ENCODE measurements at regions not wholly inside any gene's neighbourhood (a gene's known extent, or its start where the extent isn't known, plus 50 kb on each side); places are given as distances from the start of the nearest gene placed in this dataset.
"Not testable (repeated sequence)": the region's sequence is repeated elsewhere in the genome, so short reads cannot be mapped to it uniquely, and the experiment has no call there.

DNA sequence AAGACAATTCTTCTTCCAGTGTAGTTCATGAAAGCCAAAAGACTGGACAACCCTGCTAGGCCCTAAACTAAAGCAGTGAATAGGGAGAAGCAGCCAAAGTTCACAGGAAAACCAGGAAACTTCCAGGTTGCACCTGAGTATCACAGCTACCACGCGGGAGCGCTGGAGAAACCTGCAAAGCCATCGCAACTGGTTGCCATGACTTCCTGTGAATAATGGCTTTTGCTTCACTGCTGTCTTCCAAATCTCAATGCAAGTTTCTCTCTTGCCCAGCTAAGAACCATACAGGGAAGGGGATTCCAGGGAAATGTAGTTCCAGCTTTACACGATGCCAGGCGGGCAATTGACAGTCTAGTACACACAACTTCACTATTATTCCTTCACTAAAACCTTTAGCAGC, 114.1 kb downstream of the GXYLT1 start:
- DNase-seq: no peak

GRCh38 chr12:42027546-42027945, 117.1 kb downstream of the GXYLT1 start:
- no peak for DNase-seq

DNA sequence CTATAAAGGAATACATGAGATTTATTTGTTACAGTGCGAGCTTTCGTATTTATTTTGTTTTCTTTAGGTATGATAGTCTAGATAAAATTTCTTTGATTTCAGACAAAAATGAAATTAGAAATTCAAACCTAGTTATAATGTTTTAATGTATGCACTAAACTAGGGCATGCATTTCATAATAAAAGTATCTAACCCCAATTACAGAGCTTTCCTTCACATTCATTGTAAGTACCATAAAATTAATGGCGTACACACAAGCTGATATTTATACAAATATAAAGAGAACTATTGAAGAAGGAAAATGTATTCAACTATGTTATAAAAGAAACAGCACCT, 120.2 kb downstream of the GXYLT1 start:
- no peak for DNase-seq

DNA sequence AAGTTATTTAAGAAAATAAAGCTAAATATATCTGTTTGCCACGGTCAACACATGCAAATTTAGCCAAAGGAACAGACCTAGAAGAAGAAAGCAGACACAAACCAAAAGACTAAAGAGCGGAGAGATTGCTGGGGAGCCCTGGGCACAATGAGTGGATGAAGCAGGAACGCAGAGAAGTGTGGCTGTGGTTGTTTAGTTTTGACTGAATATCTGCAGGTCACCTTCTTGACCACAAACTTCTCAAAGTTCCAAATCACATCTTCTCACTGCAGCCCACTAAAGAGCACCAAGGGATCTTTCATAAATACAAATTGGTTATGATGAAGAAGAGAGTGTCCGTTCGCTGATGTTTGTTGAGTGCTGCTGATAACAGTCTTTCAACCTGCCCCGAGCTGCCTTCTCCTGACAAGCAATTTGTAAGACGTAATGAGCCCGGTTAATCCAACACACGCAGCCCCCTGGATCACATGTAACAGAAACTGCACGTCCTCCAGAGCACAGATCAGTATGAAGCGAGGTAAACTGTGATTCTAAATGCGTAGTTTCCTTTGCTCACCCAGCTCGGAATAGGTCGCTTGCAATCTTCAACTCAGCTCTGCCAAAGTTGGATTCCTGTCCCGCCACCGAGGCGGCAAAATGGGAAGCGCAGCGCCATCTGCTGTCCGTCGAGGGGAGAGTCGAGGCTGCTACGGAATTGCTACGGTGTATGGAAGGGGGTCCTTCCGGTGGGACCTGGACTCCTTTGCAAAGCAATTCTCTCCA, 120.8 kb downstream of the GXYLT1 start:
- peak; percentile 27 for DNase-seq

DNA sequence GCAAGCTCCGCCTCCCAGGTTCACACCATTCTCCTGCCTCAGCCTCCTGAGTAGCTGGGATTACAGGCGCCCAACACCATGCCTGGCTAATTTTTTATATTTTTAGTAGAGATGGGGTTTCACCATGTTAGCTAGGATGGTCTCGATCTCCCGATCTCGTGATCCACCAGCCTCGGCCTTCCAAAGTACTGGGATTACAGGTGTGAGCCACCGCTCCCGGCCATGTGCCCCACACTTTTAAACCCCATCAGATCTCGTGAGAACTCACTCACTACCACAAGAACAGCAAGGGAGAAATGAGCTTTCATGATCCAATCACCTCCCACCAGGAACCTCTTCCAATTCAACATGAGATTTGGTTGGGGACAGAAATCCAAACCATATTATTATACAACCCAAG, 122.7 kb downstream of the GXYLT1 start:
- DNase-seq: not testable (repeated sequence)

GRCh38 chr12:42021469-42021868, 123.2 kb downstream of the GXYLT1 start:
- DNase-seq: no peak

- no peak for DNase-seq
These were observed 124.4 kb downstream of the GXYLT1 start for GRCh38 chr12:42020226-42020625.

DNA sequence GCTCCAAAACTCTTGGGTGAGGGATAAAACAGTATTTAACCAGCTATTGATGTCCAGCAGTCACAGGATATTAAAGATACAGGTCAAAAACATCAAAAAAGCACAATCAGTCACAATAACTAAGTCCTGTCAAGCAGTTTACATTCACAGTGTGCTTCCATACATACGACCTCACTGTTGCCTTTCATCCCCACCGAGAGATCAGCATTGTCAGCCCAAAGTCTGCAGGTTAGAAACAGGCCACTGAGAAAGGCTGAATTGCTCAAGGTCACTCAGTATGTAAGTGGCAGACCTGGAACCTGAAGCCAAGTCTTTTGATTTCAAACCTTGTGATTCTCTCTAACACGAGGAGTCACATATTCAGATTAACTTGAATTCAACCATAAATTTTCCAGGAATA, 124.9 kb downstream of the GXYLT1 start:
- no peak for DNase-seq

- DNase-seq: no peak
These were observed 127.6 kb downstream of the GXYLT1 start for GRCh38 chr12:42017051-42017450.

- no peak for DNase-seq
These were observed 129.6 kb downstream of the GXYLT1 start for GRCh38 chr12:42015051-42015461.

- not testable (repeated sequence) for DNase-seq
These were observed 132.2 kb downstream of the GXYLT1 start for GRCh38 chr12:42012501-42012900.

GRCh38 chr12:42010715-42011114, 134.0 kb downstream of the GXYLT1 start:
- DNase-seq: no peak

DNA sequence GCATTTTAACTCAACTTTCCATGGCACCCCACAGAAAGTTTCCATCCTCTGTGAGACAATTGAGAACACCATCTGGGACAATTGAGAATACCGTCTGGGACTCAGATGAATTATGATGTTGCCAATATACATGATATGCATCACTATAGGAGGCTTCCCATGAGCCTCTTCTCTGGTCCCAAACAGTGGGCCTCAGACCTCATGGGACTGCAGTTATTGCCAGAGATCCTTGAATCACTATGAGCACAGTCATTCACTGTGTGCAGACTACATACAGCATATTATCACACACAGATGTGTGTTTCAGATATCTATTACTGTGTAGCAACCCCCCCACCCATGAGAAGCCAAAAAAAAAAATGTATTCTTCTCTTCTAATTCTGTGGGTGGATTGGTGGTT, 134.4 kb downstream of the GXYLT1 start:
- no peak for DNase-seq

- no peak for DNase-seq
These were observed 135.7 kb downstream of the GXYLT1 start for GRCh38 chr12:42008996-42009395.

- no peak for DNase-seq
These were observed 141.6 kb downstream of the GXYLT1 start for GRCh38 chr12:42003031-42003430.

DNA sequence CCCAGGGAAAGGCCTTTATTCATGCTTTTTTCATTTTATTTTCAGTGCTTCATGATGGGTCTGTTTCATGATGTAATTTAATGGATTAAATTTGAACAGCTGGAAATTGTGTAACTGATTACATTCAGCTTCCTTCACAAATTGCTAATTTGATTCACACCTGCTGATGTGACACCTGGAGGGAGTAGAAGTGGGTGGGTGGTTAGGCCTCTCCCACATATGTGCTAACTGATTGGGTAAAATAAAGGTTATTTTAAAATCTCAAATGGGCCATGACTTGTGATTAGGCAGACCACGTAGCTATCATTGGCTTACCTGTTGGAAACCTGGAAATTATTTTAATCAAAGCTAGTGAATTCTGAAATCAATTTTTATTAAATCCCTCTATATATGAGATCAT, 142.1 kb downstream of the GXYLT1 start:
- no peak for DNase-seq

DNA sequence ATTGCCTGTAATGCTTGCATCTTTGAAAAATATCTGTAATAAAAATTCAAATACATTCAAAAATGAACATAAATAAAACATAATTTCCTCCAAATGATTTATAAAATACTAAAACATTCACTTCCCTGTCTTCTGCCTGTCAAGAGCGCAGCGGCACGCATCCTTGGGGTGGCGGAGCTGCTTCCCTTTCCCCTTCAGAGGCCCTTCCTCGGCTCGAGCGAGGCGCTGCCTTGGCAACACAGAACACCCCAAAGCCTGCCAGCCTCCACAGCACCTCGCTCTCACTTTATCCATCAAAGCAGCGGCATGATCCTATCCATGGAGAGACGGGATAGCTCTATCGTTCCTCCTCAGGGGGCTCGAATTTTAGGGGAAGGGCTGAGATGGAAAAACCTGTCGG, 146.2 kb downstream of the GXYLT1 start:
- DNase-seq: no peak

- no peak for DNase-seq
These were observed 151.4 kb downstream of the GXYLT1 start for GRCh38 chr12:41993283-41993682.

- no peak for DNase-seq
These were observed 151.9 kb downstream of the GXYLT1 start for GRCh38 chr12:41992692-41993215.

- no peak for DNase-seq
These were observed 152.7 kb downstream of the GXYLT1 start for GRCh38 chr12:41992022-41992421.

- DNase-seq: no peak
These were observed 156.0 kb downstream of the GXYLT1 start for GRCh38 chr12:41988715-41989114.

GRCh38 chr12:41986513-41986912, 158.2 kb downstream of the GXYLT1 start:
- not testable (repeated sequence) for DNase-seq

GRCh38 chr12:41983856-41984255, 160.8 kb downstream of the GXYLT1 start:
- no peak for DNase-seq

- DNase-seq: no peak
These were observed 161.3 kb downstream of the GXYLT1 start for GRCh38 chr12:41983394-41983793.

- DNase-seq: peak; percentile 73
These were observed 162.9 kb downstream of the GXYLT1 start for GRCh38 chr12:41981758-41982157.

All from T1000 (cell line).